SK-N-MC (cell line): ENCODE measurements at regions not wholly inside any gene's neighbourhood (a gene's known extent, or its start where the extent isn't known, plus 50 kb on each side); places are given as distances from the start of the nearest gene placed in this dataset.

Experiments
- EZH2 ChIP-seq: fragments of 200-600 bp; sonication (generic); IDR thresholded peaks from one replicate; pipeline ENCODE4 v1.6.1; 2017; ENCODE audit warnings: antibody characterized with exemption
- POLR2AphosphoS5 ChIP-seq: IDR thresholded peaks from 2 replicates; pipeline ENCODE4 v1.6.1; 2012; ENCODE audit warnings: mild to moderate bottlenecking, low read depth, low read length, borderline replicate concordance

- TF ChIP-seq EZH2 (no peak), POLR2AphosphoS5 (no peak)
Measured at GRCh38 chr3:191882289-191882688, 421.3 kb downstream of the PYDC2 start.
